Memory B cell (primary cell): ENCODE measurements at regions not wholly inside any gene's neighbourhood (a gene's known extent, or its start where the extent isn't known, plus 50 kb on each side); places are given as distances from the start of the nearest gene placed in this dataset.

Source experiments
- ATAC-seq: fragments of 150-1000 bp; cut with Tn5 transposase; 2 replicates; pipeline ENCODE4 v1.10.0; 2021; ENCODE audit warnings: low read depth, mild to moderate bottlenecking, moderate library complexity
- DNase-seq, 2 donors: peaks; one replicate each; pipeline ENCODE4 v3.0.0; 2022; ENCODE audit warnings: low spot score in 2 of 2
- H3K27ac Mint-ChIP-seq: one replicate; pipeline ENCODE4 v1.8.0; 2022; ENCODE audit warnings: mild to moderate bottlenecking, moderate library complexity, mixed read lengths
- H3K27me3 Mint-ChIP-seq: one replicate; pipeline ENCODE4 v1.8.0; 2022; ENCODE audit warnings: mixed read lengths
- H3K36me3 Mint-ChIP-seq: one replicate; pipeline ENCODE4 v1.8.0; 2022; ENCODE audit warnings: mild to moderate bottlenecking, mixed read lengths
- H3K4me1 Mint-ChIP-seq: one replicate; pipeline ENCODE4 v1.8.0; 2022; ENCODE audit warnings: mixed read lengths
- H3K4me3 Mint-ChIP-seq: one replicate; pipeline ENCODE4 v1.8.0; 2022; ENCODE audit warnings: mild to moderate bottlenecking, moderate library complexity, mixed read lengths
- H3K9me3 Mint-ChIP-seq: one replicate; pipeline ENCODE4 v1.8.0; 2022; ENCODE audit warnings: mixed read lengths

- no peak for DNase-seq
- Mint-ChIP-seq H3K36me3 (no peaks in the 10 kb centered on the region), H3K4me1 (no peaks in the 10 kb centered on the region), H3K9me3 (no peaks in the 10 kb centered on the region), H3K27ac (no peak overlapping the region), H3K4me3 (no peak overlapping the region), H3K27me3 (peaks cover 3% of the 10 kb centered on the region)
- ATAC-seq: no peak
Observed at GRCh38 chr4:123701131-123701575, 304.6 kb downstream of the SPRY1 start.

DNA sequence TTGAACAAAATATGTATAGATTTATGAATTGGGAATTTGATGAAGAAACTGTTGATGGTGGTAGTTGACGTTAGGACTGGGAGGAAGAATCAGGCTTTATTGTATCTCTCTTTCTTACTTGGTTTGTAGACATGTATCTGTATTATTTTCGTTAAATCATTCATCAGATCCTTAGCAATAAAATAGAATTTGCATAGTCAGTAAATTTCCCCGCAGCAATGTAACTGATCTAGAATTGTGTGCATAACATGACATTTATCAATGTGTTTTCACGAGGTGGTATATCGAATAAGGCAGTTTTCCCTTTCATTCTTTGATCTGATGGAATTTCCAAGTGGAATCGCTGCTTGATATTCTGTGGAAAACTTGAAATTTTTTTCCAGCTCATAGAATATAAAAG, 308.8 kb downstream of the SPRY1 start:
- ATAC-seq (no peak), DNase-seq (no peak)
- Mint-ChIP-seq H3K9me3 (peaks cover 11% of the 10 kb centered on the region), H3K27me3 (peaks cover 9% of the 10 kb centered on the region), H3K4me3 (no peak overlapping the region), H3K36me3 (peaks cover 2% of the 10 kb centered on the region), H3K4me1 (no peaks in the 10 kb centered on the region), H3K27ac (no peak overlapping the region)

- Mint-ChIP-seq H3K4me3 (no peak overlapping the region), H3K36me3 (peaks cover 2% of the 10 kb centered on the region), H3K4me1 (no peaks in the 10 kb centered on the region), H3K27ac (no peak overlapping the region), H3K9me3 (peaks cover 11% of the 10 kb centered on the region), H3K27me3 (peaks cover 6% of the 10 kb centered on the region)
- ATAC-seq (no peak), DNase-seq (no peak)
Observed at GRCh38 chr4:123706973-123707372, 310.4 kb downstream of the SPRY1 start.

DNA sequence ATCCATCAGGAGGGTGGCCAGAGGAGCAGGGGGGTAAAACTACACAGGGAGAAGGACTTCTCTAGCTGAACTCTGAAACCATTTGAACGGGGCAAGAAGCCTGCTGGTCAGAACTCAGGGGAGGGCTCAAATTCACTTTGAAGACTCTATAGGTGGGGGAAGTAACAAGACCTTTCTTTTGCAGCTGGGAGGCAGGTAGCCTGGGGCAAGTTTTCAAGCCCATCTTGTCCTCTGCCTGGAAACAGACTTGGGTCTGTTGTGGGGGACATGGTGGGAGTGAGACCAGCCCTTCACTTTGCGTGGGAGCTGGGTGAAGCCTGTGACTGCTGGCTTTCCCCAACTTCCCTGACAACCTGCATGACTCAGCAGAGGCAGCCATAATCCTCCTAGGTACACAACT, 312.3 kb downstream of the SPRY1 start:
- H3K27me3 Mint-ChIP-seq: peaks cover 11% of the 10 kb centered on the region
- H3K36me3 Mint-ChIP-seq: peaks cover 2% of the 10 kb centered on the region
- peaks cover 13% of the 10 kb centered on the region for H3K9me3 Mint-ChIP-seq
- no peak for DNase-seq
- no peak overlapping the region for H3K4me3 Mint-ChIP-seq
- H3K4me1 Mint-ChIP-seq: no peaks in the 10 kb centered on the region
- ATAC-seq: no peak
- H3K27ac Mint-ChIP-seq: no peak overlapping the region

DNA sequence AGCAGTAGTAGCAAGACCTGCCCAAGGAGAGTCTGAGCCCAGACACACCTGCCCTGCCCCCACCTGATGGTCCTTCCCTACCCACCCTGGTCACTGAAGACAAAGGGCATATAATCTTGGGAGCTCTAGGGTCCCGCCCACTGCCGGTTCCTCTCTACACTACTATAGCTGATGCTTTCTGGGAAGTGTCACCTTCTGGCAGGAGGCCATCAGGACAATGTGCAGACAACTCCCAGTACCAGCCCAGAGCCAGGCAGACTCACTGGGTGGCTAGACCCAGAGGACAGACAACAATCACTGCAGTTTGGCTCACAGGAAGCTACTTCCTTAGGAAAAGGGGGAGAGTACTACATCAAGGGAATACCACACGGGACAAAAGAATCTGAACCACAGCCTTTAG, 312.7 kb downstream of the SPRY1 start:
- Mint-ChIP-seq H3K36me3 (peaks cover 2% of the 10 kb centered on the region), H3K4me1 (no peaks in the 10 kb centered on the region), H3K9me3 (peaks cover 14% of the 10 kb centered on the region), H3K27me3 (peaks cover 13% of the 10 kb centered on the region), H3K4me3 (no peak overlapping the region), H3K27ac (no peak overlapping the region)
- DNase-seq: no peak
- ATAC-seq: no peak

GRCh38 chr4:123731035-123731434, 334.4 kb downstream of the SPRY1 start:
- Mint-ChIP-seq H3K9me3 (peaks cover 5% of the 10 kb centered on the region), H3K4me1 (no peaks in the 10 kb centered on the region), H3K4me3 (no peak overlapping the region), H3K27me3 (no peaks in the 10 kb centered on the region), H3K27ac (no peak overlapping the region), H3K36me3 (no peaks in the 10 kb centered on the region)
- DNase-seq (no peak), ATAC-seq (no peak)

- no peak overlapping the region for H3K27ac Mint-ChIP-seq
- no peak for ATAC-seq
- H3K9me3 Mint-ChIP-seq: peaks cover 5% of the 10 kb centered on the region
- peaks cover 4% of the 10 kb centered on the region for H3K27me3 Mint-ChIP-seq
- H3K36me3 Mint-ChIP-seq: no peaks in the 10 kb centered on the region
- no peaks in the 10 kb centered on the region for H3K4me1 Mint-ChIP-seq
- no peak for DNase-seq
- no peak overlapping the region for H3K4me3 Mint-ChIP-seq
Observed at GRCh38 chr4:123737156-123737555, 340.6 kb downstream of the SPRY1 start.

DNA sequence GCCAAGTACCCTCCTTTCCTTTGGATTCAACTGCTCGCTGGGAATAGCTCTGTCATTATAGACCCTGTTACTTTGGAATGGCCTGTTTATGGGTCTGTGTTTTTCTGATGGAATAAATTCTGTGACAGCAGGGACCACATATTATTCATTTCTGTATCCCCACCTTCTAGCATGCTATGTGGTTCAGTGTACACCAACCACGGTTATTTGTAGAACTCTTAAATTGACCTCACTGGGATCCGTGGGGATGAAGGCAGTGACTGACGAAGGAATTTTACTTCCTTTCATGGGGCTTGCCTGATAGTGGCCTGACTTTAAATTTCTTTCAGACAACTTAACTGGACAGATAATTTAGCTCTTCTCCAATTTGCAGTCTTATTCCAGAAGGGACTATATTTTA, 343.2 kb downstream of the SPRY1 start:
- Mint-ChIP-seq H3K27ac (no peak overlapping the region), H3K4me3 (no peak overlapping the region), H3K27me3 (peaks cover 4% of the 10 kb centered on the region), H3K36me3 (no peaks in the 10 kb centered on the region), H3K4me1 (no peaks in the 10 kb centered on the region), H3K9me3 (peaks cover under 1% of the 10 kb centered on the region)
- no peak for ATAC-seq
- no peak for DNase-seq

DNA sequence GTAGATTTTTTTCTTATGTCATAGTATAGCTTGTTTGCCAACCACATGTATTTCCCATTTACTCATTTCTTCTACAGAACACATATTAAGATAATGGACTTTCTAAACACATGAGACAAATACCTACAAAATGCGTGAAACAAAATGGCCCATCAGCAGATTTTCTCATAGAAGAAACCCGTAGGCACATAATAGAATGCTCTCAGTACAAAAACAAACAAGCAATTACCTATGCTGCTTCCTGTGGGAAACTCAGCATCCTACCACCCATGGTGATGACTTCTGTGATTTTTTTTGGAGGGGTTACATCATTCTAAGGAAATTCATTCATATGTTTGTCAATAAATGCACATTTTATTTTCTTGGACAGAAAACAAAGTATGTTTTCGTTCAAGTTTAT, 343.6 kb downstream of the SPRY1 start:
- DNase-seq: no peak

GRCh38 chr4:123741906-123742305, 345.3 kb downstream of the SPRY1 start:
- Mint-ChIP-seq H3K27me3 (peaks cover 9% of the 10 kb centered on the region), H3K4me3 (no peak overlapping the region), H3K27ac (no peak overlapping the region), H3K9me3 (no peaks in the 10 kb centered on the region), H3K4me1 (no peaks in the 10 kb centered on the region), H3K36me3 (no peaks in the 10 kb centered on the region)
- DNase-seq: no peak
- no peak for ATAC-seq

More for the DNA sequence above, 343.6 kb downstream of the SPRY1 start:
- Mint-ChIP-seq H3K36me3 (no peaks in the 10 kb centered on the region), H3K4me1 (no peaks in the 10 kb centered on the region), H3K4me3 (no peak overlapping the region), H3K9me3 (no peaks in the 10 kb centered on the region), H3K27ac (no peak overlapping the region), H3K27me3 (peaks cover 6% of the 10 kb centered on the region)
- no peak for ATAC-seq

DNA sequence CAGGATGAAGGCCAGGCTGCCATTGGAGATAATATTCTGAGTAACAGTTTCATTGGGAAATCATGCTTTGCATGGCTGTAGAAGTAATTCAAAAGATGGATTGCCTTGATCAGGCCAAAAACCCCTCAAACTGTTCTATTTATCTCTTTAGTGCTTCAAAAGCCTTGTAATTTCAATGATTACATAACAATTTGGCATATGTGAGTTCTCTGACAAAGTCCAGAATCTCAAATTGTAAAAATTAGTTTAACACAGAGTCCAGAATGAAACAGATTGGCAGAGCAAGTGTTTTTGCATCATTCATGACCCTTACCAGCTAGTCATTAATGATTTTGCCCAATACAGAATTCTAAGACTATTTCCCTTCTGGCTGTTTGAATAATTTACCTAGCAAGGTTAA, 347.3 kb downstream of the SPRY1 start:
- H3K4me1 Mint-ChIP-seq: no peaks in the 10 kb centered on the region
- no peak overlapping the region for H3K27ac Mint-ChIP-seq
- no peak overlapping the region for H3K4me3 Mint-ChIP-seq
- ATAC-seq (no peak), DNase-seq (no peak)
- peaks cover 9% of the 10 kb centered on the region for H3K27me3 Mint-ChIP-seq
- no peaks in the 10 kb centered on the region for H3K36me3 Mint-ChIP-seq
- no peaks in the 10 kb centered on the region for H3K9me3 Mint-ChIP-seq

DNA sequence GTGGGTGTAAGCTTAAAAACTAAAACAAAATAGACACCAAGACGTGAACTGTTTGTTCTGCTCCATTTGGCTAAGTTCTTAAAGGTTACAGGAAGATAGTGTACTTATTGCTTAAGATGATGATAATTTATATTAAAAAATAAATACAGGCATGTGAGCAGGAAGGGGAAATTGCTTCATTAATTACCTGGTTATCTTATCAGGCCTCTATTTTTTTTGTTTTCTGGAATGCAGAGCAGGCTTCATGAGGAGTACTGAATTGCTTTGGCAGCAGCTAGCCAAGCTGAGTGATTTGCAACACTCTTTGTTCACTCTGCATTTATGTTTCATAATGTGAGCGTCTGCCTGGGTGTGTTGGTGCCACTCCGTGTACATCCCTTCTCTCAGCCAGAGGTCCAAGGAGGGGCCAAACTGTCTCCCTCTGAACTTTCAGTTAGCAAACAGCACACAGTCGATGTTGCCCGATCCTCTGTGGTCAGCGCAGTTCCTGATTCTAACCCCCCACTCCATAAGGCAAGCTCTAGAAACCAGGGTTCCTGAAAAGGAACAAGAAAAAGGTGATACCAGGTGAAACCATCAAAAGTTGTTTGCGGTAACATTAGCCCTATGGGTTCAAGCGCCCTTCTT, 348.2 kb downstream of the SPRY1 start:
- peaks cover 6% of the 10 kb centered on the region for H3K27me3 Mint-ChIP-seq
- no peak overlapping the region for H3K4me3 Mint-ChIP-seq
- H3K36me3 Mint-ChIP-seq: no peaks in the 10 kb centered on the region
- no peak overlapping the region for H3K27ac Mint-ChIP-seq
- DNase-seq: no peak
- no peaks in the 10 kb centered on the region for H3K9me3 Mint-ChIP-seq
- ATAC-seq: no peak
- H3K4me1 Mint-ChIP-seq: no peaks in the 10 kb centered on the region

DNA sequence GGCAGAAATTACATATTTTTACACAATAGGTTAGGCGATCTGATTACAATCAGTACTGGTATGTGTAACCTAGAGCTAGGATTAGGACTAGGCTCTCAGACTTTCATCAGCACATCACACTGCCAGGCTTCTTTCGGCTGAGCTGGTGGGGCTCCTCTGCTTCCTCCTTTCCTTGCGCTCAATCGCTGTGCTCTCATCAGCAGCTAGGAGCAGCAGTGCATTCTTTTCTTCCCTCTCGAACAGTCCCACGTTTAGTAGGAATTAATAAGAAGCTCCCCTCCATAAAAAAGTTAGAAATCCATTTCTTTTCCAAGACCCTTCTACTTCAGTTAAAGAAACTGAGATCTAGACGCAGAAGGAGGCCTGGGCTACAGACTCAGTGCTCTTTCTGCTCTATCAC, 350.4 kb downstream of the SPRY1 start:
- DNase-seq: no peak
- ATAC-seq: no peak
- Mint-ChIP-seq H3K36me3 (no peaks in the 10 kb centered on the region), H3K9me3 (no peaks in the 10 kb centered on the region), H3K27me3 (peaks cover 5% of the 10 kb centered on the region), H3K4me1 (no peaks in the 10 kb centered on the region), H3K4me3 (no peak overlapping the region), H3K27ac (no peak overlapping the region)

DNA sequence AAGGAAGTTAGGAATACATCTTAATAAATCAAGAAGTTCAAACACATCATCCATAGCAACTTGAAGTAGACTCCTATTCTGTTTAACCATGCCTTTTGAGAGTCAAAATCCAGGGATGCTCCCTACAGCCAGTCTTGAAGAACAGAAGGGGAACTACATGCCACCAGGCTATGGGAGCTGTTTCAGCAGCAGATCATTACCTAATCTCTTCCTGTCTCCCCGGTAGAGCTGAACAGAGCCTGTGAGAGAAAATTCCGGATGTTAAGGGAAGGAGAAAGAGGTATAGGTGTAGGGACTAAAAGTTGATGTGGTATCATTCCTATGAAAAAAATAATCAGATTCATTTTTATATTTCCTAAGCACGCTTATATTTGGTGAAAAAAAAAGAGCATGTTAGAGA, 352.2 kb downstream of the SPRY1 start:
- no peak for ATAC-seq
- H3K9me3 Mint-ChIP-seq: no peaks in the 10 kb centered on the region
- H3K4me1 Mint-ChIP-seq: no peaks in the 10 kb centered on the region

DNA sequence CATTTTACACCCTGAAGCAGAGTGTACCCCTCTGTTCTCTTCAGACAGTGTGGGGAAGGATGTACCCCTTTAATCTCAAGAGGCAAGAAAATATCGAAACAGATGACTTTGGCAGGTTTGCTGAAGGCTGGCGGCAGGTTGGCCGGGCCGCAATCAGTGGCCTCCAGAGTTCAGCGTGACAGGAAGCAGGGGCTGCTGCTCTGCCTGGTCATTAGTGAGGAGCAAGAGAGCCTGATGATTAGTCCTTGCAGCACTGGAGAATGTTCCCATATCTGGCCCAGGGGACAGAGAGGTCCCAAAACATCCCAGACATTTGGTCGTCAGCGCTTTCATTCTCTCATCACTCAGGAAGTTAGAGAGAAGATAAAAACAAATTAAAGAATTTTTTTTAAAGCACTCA, 352.8 kb downstream of the SPRY1 start:
- ATAC-seq: no peak
- Mint-ChIP-seq H3K9me3 (no peaks in the 10 kb centered on the region), H3K4me1 (no peaks in the 10 kb centered on the region), H3K27ac (no peak overlapping the region), H3K27me3 (peaks cover 5% of the 10 kb centered on the region), H3K4me3 (no peak overlapping the region), H3K36me3 (no peaks in the 10 kb centered on the region)
- no peak for DNase-seq

More for the DNA sequence above, 352.2 kb downstream of the SPRY1 start:
- DNase-seq: no peak
- Mint-ChIP-seq H3K4me3 (no peak overlapping the region), H3K27ac (no peak overlapping the region), H3K36me3 (no peaks in the 10 kb centered on the region), H3K27me3 (peaks cover 5% of the 10 kb centered on the region)
